Calu3 (cell line): ENCODE measurements at regions not wholly inside any gene's neighbourhood (a gene's known extent, or its start where the extent isn't known, plus 50 kb on each side); places are given as distances from the start of the nearest gene placed in this dataset.

Experiments used
- BruUV-seq: library from RNA; stranded (reverse); fragments of 400-500 nt; replicated peaks from 2 replicates; lab custom pipeline; 2021; lab: Mats Ljungman, UMichigan
- CTCF ChIA-PET: fragments of 300-600 bp; sonication (Branson Sonifier 250); formaldehyde crosslinking; loops from one replicate; lab custom pipeline; 2022; ENCODE audit warnings: antibody characterized with exemption; lab: Charles Lee
- DNase-seq: peaks from one replicate; pipeline ENCODE4 v3.0.0; 2022
- H3K27ac Mint-ChIP-seq: one replicate; pipeline ENCODE4 v1.8.0; 2022; ENCODE audit warnings: mixed read lengths; ENCODE audit not compliant: unreplicated experiment
- H3K27me3 Mint-ChIP-seq: one replicate; pipeline ENCODE4 v1.8.0; 2022; ENCODE audit warnings: mixed read lengths; ENCODE audit not compliant: unreplicated experiment
- H3K36me3 Mint-ChIP-seq: one replicate; pipeline ENCODE4 v1.8.0; 2022; ENCODE audit warnings: mild to moderate bottlenecking, moderate library complexity, mixed read lengths; ENCODE audit not compliant: insufficient read depth, unreplicated experiment
- H3K4me1 Mint-ChIP-seq: one replicate; pipeline ENCODE4 v1.8.0; 2022; ENCODE audit warnings: mild to moderate bottlenecking, low read depth, mixed read lengths; ENCODE audit not compliant: unreplicated experiment
- H3K4me3 Mint-ChIP-seq: one replicate; pipeline ENCODE4 v1.8.0; 2022; ENCODE audit warnings: mild to moderate bottlenecking, low read depth, moderate library complexity, mixed read lengths; ENCODE audit not compliant: unreplicated experiment
- H3K9me3 Mint-ChIP-seq: one replicate; pipeline ENCODE4 v1.8.0; 2022; ENCODE audit warnings: low read depth, mixed read lengths; ENCODE audit not compliant: unreplicated experiment
- intact Hi-C: fragments of 100-400 bp; cut with micrococcal nuclease; formaldehyde crosslinking; loops from one replicate; pipeline ENCODE4 v1.10.0; 2022; ENCODE audit not compliant: unreplicated experiment
- TF ChIP-seq, protein P1 (sequence below): fragments of 200-600 bp; IDR thresholded peaks from one replicate; pipeline ENCODE4 v1.8.0; 2022; ENCODE audit warnings: antibody characterized with exemption; ENCODE audit not compliant: unreplicated experiment

DNA sequence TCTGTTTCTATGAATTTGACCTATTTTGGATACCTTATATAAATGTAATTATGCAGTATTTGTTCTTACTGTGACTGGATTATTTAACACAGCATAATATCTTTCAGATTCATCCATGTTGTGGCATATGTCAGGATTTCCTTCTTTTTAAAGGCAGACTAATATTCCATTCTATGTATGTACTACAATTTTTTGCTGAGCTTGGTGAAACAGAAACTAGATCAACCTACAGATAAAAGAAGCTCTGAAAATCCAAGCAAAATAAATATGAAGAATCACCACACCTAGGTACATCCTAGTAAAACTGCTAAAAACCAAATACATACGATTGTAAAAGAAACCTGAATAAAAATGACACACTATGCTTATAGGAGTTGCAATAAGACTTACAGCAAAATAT, 300.5 kb downstream of the HTR7 start:
- Mint-ChIP-seq H3K4me1 (no peaks in the 10 kb centered on the region), H3K4me3 (no peak overlapping the region), H3K9me3 (no peaks in the 10 kb centered on the region), H3K27me3 (no peaks in the 10 kb centered on the region), H3K27ac (no peak overlapping the region), H3K36me3 (no peaks in the 10 kb centered on the region)
- CTCF ChIA-PET, result no interaction called here
- no peak for DNase-seq
- BruUV-seq, result no TSS peak
- intact Hi-C loops, result no loop called here
- TF ChIP-seq, protein P1, sequence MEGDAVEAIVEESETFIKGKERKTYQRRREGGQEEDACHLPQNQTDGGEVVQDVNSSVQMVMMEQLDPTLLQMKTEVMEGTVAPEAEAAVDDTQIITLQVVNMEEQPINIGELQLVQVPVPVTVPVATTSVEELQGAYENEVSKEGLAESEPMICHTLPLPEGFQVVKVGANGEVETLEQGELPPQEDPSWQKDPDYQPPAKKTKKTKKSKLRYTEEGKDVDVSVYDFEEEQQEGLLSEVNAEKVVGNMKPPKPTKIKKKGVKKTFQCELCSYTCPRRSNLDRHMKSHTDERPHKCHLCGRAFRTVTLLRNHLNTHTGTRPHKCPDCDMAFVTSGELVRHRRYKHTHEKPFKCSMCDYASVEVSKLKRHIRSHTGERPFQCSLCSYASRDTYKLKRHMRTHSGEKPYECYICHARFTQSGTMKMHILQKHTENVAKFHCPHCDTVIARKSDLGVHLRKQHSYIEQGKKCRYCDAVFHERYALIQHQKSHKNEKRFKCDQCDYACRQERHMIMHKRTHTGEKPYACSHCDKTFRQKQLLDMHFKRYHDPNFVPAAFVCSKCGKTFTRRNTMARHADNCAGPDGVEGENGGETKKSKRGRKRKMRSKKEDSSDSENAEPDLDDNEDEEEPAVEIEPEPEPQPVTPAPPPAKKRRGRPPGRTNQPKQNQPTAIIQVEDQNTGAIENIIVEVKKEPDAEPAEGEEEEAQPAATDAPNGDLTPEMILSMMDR, result no peak

DNA sequence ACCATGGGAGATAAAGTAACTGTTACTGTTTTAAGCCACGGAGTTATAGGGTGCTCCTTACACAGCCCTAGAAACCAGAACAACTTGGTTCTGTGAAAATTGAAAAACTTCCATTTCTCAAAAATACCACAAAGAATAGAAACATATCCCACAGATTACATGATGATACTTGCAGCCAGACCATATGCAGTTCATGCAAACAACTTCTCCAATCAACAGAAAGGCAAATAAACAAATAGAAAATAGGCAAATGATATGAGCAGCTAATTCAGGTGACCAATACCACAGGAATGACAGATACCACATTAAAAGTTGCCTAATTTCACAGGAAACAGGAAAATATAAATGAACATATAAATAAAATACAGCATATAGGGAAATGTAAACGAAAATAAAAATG, 297.5 kb downstream of the HTR7 start:
- TF ChIP-seq, protein P1, result no peak
- Mint-ChIP-seq H3K27ac (no peak overlapping the region), H3K27me3 (no peaks in the 10 kb centered on the region), H3K36me3 (no peaks in the 10 kb centered on the region), H3K4me3 (no peak overlapping the region), H3K9me3 (no peaks in the 10 kb centered on the region), H3K4me1 (no peaks in the 10 kb centered on the region)
- DNase-seq, result no peak
- BruUV-seq, result no TSS peak
- CTCF ChIA-PET, result no interaction called here
- intact Hi-C loops, result no loop called here

DNA sequence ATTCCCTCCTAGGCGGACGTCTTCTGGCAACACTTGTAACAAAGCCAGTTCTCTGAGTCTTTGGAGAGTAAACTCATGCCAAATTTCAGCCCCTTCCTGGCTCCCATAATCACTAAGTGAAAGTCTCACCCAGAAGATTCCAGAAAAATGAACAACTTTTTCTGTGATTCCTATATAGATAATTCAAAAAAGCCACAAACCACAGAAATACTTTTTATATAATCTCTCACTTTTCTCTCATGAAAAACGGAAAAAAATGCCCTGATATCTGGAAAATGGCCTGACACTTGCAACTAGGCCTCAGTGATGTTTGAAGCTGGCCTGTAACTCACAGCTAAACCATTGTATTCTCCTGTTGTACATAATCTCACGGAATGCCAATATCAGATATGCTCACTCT, 296.2 kb downstream of the HTR7 start:
- no TSS peak for BruUV-seq
- no peaks in the 10 kb centered on the region for H3K9me3 Mint-ChIP-seq
- H3K27ac Mint-ChIP-seq, result no peak overlapping the region
- no peak overlapping the region for H3K4me3 Mint-ChIP-seq
- H3K27me3 Mint-ChIP-seq, result no peaks in the 10 kb centered on the region
- no peaks in the 10 kb centered on the region for H3K4me1 Mint-ChIP-seq
- no peak for DNase-seq
- intact Hi-C loops, result no loop called here
- CTCF ChIA-PET, result no interaction called here
- TF ChIP-seq, protein P1, result no peak
- H3K36me3 Mint-ChIP-seq, result no peaks in the 10 kb centered on the region

DNA sequence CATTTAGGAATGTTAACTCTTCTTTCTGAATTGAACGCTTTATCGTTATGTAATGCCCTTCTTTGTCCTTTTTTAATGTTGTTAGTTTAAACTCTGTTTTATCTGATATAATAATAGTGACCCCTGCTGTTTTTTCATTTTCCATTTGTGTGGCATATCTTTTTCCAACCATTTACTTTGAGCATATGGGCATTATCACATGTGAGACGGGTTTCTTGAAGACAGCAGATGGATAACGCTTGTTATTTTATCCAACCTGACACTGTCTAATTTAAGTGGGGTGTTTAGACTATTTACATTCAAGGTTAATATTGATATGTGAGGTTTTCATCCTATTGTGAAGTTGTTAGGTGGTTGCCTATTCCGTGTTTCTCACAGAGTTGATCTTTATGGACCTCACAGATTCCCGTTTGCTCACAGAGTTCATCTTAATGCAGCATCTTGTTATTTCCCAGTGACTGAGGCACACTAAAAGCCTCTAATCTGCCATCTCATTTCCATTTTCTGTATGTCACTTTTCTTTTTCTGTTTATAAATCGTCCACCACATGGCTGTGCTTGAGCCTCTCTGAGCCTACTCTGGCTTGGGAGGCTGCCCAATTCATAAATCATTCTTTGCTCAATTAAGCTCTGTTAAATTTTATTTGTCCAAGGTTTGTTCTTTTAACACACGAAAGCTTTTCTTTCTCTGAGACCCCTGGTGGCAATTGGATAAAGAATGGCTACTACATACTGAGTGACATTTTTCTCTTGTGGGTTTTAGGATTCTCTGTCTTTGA, 286.2 kb downstream of the HTR7 start:
- Mint-ChIP-seq H3K36me3 (no peaks in the 10 kb centered on the region), H3K4me1 (no peaks in the 10 kb centered on the region), H3K9me3 (peaks cover 3% of the 10 kb centered on the region), H3K4me3 (no peak overlapping the region), H3K27ac (no peak overlapping the region), H3K27me3 (peaks cover 14% of the 10 kb centered on the region)
- no peak for DNase-seq
- intact Hi-C loops, result loop anchor here (10.0 kb wide), 1 partner anchor 287 kb away; no protein-coding TSS in a partner anchor
- no TSS peak for BruUV-seq
- TF ChIP-seq, protein P1, result no peak
- CTCF ChIA-PET, result no interaction called here
